ENCODE measurements at regions not wholly inside any gene's neighbourhood (a gene's known extent, or its start where the extent isn't known, plus 50 kb on each side); places are given as distances from the start of the nearest gene placed in this dataset.
A peak's percentile ranks its signal among the peaks of the same experiment; 100 is the strongest.

DNA sequence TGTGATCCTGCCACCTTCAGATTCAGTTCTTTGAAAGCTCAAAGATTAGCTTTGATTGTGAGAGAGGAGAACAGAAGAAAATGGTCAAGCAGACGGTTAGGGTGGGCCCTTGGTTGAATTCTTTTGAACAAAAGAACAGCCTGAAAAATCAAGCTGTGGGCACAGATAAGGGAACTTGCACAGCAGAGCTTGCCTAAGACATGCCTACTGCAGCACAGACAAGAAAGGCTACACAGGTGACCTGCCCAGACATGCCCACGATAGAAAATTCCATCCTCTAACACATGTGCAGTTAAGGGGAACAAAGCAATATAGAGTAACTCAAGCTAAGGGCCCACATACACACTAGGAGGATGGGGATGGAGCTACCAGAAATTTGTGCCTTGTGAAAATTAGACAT, 512.5 kb upstream of the LRRC7 start:
- DNase-seq (ENCODE audit: extremely low spot score, unreplicated experiment) = no peak
- no peaks in the 10 kb centered on the region for H3K27me3 Mint-ChIP-seq
- H3K4me1 Mint-ChIP-seq (ENCODE audit: unreplicated experiment) = peaks cover 5% of the 10 kb centered on the region
- TF ChIP-seq, protein P1, sequence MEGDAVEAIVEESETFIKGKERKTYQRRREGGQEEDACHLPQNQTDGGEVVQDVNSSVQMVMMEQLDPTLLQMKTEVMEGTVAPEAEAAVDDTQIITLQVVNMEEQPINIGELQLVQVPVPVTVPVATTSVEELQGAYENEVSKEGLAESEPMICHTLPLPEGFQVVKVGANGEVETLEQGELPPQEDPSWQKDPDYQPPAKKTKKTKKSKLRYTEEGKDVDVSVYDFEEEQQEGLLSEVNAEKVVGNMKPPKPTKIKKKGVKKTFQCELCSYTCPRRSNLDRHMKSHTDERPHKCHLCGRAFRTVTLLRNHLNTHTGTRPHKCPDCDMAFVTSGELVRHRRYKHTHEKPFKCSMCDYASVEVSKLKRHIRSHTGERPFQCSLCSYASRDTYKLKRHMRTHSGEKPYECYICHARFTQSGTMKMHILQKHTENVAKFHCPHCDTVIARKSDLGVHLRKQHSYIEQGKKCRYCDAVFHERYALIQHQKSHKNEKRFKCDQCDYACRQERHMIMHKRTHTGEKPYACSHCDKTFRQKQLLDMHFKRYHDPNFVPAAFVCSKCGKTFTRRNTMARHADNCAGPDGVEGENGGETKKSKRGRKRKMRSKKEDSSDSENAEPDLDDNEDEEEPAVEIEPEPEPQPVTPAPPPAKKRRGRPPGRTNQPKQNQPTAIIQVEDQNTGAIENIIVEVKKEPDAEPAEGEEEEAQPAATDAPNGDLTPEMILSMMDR (conservative IDR thresholded peaks at IDR 0.05) = no peak
- no peaks in the 10 kb centered on the region for H3K9me3 Mint-ChIP-seq
- H3K27ac Mint-ChIP-seq = peak overlapping the region; percentile 59
- H3K4me3 Mint-ChIP-seq = no peak overlapping the region
- no peaks in the 10 kb centered on the region for H3K36me3 Mint-ChIP-seq

DNA sequence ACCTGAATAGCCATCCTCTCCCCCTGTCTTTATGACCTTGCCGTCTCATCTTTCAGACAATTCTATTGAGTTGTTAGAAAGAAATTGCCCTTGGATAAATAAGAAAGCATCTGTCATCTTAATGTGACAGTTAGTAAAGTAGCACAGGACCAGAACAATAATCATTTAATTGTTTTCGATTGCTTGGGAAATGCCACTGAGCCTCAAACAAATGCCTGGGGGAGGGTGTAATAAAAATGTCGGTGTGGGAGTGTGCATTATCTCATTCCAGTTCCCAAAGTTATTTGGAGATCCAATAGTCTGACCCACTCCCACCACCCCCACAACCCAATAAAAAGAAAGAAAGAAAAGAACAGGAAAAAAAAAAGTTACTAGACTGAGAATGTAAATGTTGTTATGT, 509.3 kb upstream of the LRRC7 start:
- Mint-ChIP-seq H3K4me3 (no peak overlapping the region), H3K9me3 (peaks cover 7% of the 10 kb centered on the region), H3K36me3 (no peaks in the 10 kb centered on the region), H3K27me3 (no peaks in the 10 kb centered on the region), H3K4me1 (ENCODE audit: unreplicated experiment) (peaks cover 5% of the 10 kb centered on the region), H3K27ac (no peak overlapping the region)
- no peak for DNase-seq (ENCODE audit: extremely low spot score, unreplicated experiment)
- TF ChIP-seq, protein P1 (conservative IDR thresholded peaks at IDR 0.05) = no peak

GRCh38 chr1:69070660-69071373, 496.9 kb upstream of the LRRC7 start:
- H3K4me3 Mint-ChIP-seq = no peak overlapping the region
- H3K9me3 Mint-ChIP-seq = peaks cover 7% of the 10 kb centered on the region
- no peak for DNase-seq (ENCODE audit: extremely low spot score, unreplicated experiment)
- H3K27ac Mint-ChIP-seq = no peak overlapping the region
- H3K27me3 Mint-ChIP-seq = no peaks in the 10 kb centered on the region
- no peaks in the 10 kb centered on the region for H3K4me1 Mint-ChIP-seq (ENCODE audit: unreplicated experiment)
- TF ChIP-seq, protein P1 (conservative IDR thresholded peaks at IDR 0.05) = no peak
- H3K36me3 Mint-ChIP-seq = no peaks in the 10 kb centered on the region

GRCh38 chr1:69073176-69073575, 494.5 kb upstream of the LRRC7 start:
- TF ChIP-seq, protein P1 (conservative IDR thresholded peaks at IDR 0.05) = no peak
- H3K27ac Mint-ChIP-seq = no peak overlapping the region
- H3K27me3 Mint-ChIP-seq = no peaks in the 10 kb centered on the region
- H3K9me3 Mint-ChIP-seq = peaks cover 7% of the 10 kb centered on the region
- H3K4me1 Mint-ChIP-seq (ENCODE audit: unreplicated experiment) = peaks cover 9% of the 10 kb centered on the region
- H3K4me3 Mint-ChIP-seq = no peak overlapping the region
- H3K36me3 Mint-ChIP-seq = no peaks in the 10 kb centered on the region
- DNase-seq (ENCODE audit: extremely low spot score, unreplicated experiment) = no peak

DNA sequence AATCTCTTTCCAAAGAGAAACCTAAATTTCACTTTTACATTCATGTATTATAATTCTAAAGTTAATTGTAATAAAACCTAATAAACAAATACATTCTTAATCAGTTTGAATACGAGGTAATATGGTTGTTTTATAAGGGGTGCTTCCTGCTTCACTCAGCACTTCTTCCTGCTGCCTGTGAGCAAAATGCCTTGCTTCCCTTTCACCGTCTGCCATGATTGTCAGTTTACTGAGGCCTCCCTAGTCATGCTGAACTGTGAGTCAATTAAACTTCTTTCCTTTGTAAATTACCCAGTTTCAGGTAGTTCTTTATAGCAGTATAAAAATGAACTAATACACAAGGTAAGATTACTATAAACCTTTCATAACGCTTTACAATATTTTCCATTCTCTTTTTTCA, 491.1 kb upstream of the LRRC7 start:
- no peak overlapping the region for H3K27ac Mint-ChIP-seq
- H3K4me1 Mint-ChIP-seq (ENCODE audit: unreplicated experiment) = peaks cover 23% of the 10 kb centered on the region
- H3K9me3 Mint-ChIP-seq = no peaks in the 10 kb centered on the region
- H3K27me3 Mint-ChIP-seq = no peaks in the 10 kb centered on the region
- no peak for DNase-seq (ENCODE audit: extremely low spot score, unreplicated experiment)
- TF ChIP-seq, protein P1 (conservative IDR thresholded peaks at IDR 0.05) = no peak
- no peak overlapping the region for H3K4me3 Mint-ChIP-seq
- no peaks in the 10 kb centered on the region for H3K36me3 Mint-ChIP-seq
